ENCODE measurements at regions not wholly inside any gene's neighbourhood (a gene's known extent, or its start where the extent isn't known, plus 50 kb on each side); places are given as distances from the start of the nearest gene placed in this dataset.

- TF ChIP-seq, protein P1, sequence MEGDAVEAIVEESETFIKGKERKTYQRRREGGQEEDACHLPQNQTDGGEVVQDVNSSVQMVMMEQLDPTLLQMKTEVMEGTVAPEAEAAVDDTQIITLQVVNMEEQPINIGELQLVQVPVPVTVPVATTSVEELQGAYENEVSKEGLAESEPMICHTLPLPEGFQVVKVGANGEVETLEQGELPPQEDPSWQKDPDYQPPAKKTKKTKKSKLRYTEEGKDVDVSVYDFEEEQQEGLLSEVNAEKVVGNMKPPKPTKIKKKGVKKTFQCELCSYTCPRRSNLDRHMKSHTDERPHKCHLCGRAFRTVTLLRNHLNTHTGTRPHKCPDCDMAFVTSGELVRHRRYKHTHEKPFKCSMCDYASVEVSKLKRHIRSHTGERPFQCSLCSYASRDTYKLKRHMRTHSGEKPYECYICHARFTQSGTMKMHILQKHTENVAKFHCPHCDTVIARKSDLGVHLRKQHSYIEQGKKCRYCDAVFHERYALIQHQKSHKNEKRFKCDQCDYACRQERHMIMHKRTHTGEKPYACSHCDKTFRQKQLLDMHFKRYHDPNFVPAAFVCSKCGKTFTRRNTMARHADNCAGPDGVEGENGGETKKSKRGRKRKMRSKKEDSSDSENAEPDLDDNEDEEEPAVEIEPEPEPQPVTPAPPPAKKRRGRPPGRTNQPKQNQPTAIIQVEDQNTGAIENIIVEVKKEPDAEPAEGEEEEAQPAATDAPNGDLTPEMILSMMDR (IDR thresholded peaks at IDR 0.05; ENCODE audit: extremely low read depth in 1 of 2, insufficient read depth in 1 of 2, low read depth in 1 of 2, low read length in 2 of 2): no peak
- TF ChIP-seq EZH2 (IDR thresholded peaks at IDR 0.05; ENCODE audit: borderline replicate concordance, low read depth, low read length, severe bottlenecking): no peak
- no peak for TF ChIP-seq POLR2AphosphoS5 (IDR thresholded peaks at IDR 0.05; ENCODE audit: insufficient read depth, low read depth, low read length)
- no peak for TF ChIP-seq MYC (IDR thresholded peaks at IDR 0.05; ENCODE audit: low read depth, low read length)
- no peak for TF ChIP-seq MAX (IDR thresholded peaks at IDR 0.05; ENCODE audit: insufficient read depth, insufficient read length)
- TF ChIP-seq JUN (IDR thresholded peaks at IDR 0.05; ENCODE audit: borderline replicate concordance, insufficient read depth, insufficient read length, low read depth): no peak
- no peak for TF ChIP-seq POLR2A (IDR thresholded peaks at IDR 0.05; ENCODE audit: low read depth, low read length)
- no peak for TF ChIP-seq FOS (IDR thresholded peaks at IDR 0.05; ENCODE audit: borderline replicate concordance, insufficient read depth, low read length)
- no peak for TF ChIP-seq GATA2 (IDR thresholded peaks at IDR 0.05; ENCODE audit: insufficient read depth, insufficient read length, low read depth, low read length)
These were observed 587.0 kb upstream of the ADAMTS16 start for GRCh38 chr5:4553130-4553529.
